GM19324 (cell line): ENCODE measurements at regions not wholly inside any gene's neighbourhood (a gene's known extent, or its start where the extent isn't known, plus 50 kb on each side); places are given as distances from the start of the nearest gene placed in this dataset.

Experiments used
- ATAC-seq: cut with Tn5 transposase; IDR thresholded peaks from one replicate; pipeline ENCODE4 v1.9.1; 2021; ENCODE audit warnings: mild to moderate bottlenecking, moderate library complexity; ENCODE audit not compliant: unreplicated experiment, low FRiP score

DNA sequence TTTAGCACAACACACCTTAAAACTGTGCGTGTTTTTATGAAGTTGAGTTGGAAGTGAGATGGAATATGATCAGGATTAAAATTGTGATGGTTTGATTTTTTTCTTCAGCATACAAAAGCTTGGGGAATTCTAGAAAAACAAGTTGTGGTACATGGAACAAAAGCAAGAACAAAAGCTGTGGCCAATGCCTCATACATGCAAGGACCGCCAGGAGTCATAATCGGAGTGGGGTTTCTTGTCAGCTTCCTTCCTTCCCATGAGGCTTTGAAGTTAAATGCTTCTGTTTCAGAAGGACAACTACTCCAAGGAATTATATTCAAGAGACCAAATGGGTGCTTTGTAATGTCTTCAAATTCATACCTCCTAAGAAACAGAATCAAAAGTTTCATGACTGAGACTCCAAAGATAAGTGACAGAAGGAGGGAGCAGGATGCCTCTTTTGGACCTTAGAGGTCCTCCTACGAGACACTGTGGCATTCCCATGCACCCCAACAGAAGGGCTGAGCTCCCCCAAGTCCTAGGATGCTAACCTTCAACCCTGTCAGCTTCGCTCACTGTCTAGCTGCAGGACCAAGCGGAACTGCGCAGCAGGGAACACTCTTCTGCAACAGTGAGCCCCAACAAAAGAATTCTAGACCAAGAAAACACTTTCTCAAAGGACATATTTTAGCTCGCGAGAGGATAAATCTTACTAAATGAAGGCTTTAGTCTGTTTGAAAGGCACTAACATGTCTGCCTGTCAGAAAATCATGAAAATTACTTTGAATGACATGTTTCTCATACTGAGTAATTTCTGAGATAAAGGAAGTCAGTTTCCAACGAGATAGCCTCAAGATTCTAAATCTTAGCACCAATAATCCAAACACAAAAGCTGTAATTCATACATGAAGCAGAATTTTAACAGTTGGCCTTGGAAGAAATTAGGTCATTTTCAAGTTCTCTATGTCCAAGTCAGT is 108.5 kb upstream of the NHSL1 start:
- no peak for ATAC-seq

DNA sequence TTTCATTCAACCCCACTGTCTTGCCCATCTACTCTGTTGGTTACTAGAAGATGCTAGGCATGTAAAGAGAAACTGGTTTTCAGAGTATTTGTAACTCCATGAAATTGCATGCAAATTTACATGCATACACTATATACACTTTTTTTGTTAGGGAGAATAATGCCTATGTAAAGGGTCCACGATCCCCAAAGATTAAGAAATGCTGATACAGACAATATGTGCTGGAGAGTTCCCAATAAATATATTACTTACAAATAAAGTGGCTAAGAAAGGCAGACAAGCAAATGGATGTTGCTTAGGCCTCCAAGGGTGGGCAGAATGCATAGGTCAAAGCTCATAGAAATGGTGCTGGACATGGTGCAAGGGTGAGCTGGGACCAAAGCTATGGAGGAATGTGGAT is 109.6 kb upstream of the NHSL1 start:
- ATAC-seq: no peak

DNA sequence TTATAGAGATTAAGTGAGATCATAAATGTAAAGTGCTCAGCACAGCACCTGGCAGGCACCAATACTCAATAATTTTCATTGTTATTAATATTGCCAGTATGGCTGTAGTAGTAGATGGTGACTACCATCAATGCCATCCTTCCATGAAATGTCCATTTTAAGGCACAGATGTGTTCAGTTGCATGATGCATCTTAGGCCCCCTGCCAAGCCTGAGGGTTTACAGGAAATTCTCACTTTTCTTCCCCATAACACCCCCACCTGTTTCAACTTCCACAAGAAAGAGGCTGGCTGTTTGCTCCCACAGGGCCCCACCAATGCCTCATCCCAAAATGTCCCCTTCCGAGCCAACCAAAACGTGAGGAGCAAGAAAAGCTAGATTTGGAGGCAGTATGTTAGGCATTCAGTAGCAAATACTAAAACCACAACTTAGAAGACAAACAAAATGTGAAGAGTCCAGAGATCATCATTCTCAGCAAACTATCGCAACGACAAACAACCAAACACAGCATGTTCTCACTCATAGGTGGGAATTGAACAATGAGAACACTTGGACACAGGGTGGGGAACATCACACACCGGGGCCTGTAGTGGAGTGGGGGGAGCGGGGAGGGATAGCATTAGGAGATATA is 110.6 kb upstream of the NHSL1 start:
- no peak for ATAC-seq

- no peak for ATAC-seq
Observed at GRCh38 chr6:138610816-138611215, 111.5 kb upstream of the NHSL1 start.

- ATAC-seq: no peak
Observed at GRCh38 chr6:138614151-138614550, 114.9 kb upstream of the NHSL1 start.

- no peak for ATAC-seq
Observed at GRCh38 chr6:138618168-138618567, 118.9 kb upstream of the NHSL1 start.

DNA sequence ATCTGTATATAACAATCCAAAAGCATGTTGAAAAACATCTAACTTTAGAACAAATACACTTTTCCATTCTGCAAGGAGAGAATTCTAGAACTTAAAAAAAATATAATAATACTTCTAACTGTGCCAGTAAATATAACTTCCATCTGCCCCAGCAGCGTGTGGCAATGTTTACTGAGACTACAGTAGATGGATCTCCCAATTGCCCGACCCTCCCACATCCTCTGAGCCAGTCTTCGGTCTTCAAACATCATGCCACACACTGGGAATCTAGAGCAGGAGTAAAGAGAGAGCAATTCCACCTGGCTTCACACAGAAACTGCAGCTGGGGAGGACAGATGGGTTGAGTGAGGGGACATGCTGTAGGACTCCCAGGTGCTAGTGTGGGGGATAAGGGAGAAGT is 121.3 kb upstream of the NHSL1 start:
- no peak for ATAC-seq

GRCh38 chr6:138622967-138623366 is 123.7 kb upstream of the NHSL1 start:
- no peak for ATAC-seq

- no peak for ATAC-seq
Observed at GRCh38 chr6:138631566-138631965, 132.3 kb upstream of the NHSL1 start.

- ATAC-seq: no peak
Observed at GRCh38 chr6:138637822-138638221, 135.7 kb upstream of the CCDC28A start.

DNA sequence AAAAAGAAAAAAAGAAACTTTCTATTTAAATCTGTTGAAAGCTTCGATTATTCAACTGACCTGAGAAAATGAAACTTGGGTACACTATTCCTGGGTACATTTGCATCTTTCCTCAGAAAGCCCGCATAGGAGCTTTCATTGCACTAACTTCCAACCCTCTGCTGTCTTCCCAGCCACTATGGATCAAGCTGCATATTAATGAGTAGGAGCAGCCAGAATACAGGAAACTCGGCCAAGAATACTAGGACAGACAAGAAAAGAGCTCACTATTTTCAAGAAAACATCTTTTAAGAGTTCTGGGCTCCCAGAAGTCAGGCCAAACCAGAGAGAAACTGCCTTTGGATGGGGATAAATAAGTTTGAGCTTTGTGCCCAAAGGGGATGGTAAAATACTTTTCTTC is 135.0 kb upstream of the CCDC28A start:
- ATAC-seq: no peak

- ATAC-seq: no peak
Observed at GRCh38 chr6:138640028-138640427, 133.5 kb upstream of the CCDC28A start.

GRCh38 chr6:138643210-138643609 is 130.4 kb upstream of the CCDC28A start:
- no peak for ATAC-seq

DNA sequence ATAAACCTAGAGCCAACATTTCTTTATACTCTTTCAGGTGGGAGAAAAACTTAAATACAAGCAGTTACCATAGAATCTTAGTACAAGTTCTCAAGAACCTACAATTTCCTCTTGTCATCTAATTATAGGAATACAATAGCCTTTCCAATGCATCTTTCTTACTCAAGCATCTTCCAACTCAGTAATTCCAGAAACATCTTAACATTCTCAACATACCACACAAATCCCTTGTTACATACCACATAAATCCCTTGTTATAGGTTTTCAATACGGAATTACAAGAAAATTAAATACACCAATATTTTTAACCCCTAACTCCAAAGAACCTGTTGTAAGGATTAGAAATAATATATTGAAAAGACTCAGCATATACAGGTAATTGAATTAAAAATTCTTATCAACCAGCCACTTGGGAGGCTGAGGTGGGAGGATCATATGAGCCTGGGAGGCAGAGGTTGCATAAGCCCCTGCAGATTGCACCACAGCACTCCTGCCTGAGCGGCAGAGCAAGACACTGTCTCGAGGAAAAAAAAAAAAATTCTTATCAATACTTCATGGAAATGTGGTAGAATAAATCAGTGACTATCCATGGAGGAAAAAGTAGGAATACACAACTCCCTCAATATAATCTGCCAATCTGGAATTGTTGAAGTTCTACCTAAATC is 127.5 kb upstream of the CCDC28A start:
- ATAC-seq: no peak

DNA sequence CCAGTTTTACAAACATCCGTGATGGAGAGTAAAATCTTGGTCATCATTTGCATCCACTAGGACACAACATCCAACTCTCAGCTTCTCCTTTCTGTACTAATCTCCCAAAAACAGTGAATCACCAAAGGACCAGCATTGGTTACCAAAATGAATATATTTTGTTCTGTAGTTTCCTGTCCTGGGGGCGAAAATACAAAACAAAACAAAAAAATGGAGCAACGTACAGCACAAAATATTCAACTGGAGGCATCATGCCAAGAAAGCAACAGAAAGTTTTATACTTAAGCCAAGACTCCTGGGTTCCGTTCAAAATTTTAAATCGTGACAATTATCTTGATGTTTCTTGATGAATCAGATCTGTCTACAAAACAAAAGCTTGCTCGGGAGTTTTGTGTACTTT is 126.6 kb upstream of the CCDC28A start:
- no peak for ATAC-seq

DNA sequence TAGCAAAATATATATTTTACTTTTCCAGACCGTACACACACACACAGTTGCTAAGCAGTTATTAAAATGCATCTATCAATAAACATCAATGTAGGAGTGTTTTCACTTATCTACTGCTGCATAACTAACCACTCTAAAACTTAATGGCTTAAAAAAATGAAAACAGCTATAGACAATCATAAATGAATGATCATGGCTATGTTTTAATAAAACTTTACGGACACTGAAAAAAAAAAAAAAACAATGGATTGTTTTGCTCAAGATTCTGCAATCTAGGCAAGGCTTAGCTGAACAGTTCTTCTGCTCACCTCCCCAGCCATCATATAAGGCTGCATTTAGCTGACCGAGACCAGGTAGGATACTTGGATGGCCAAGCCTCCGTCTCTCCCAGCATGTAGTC is 125.4 kb upstream of the CCDC28A start:
- ATAC-seq: no peak

DNA sequence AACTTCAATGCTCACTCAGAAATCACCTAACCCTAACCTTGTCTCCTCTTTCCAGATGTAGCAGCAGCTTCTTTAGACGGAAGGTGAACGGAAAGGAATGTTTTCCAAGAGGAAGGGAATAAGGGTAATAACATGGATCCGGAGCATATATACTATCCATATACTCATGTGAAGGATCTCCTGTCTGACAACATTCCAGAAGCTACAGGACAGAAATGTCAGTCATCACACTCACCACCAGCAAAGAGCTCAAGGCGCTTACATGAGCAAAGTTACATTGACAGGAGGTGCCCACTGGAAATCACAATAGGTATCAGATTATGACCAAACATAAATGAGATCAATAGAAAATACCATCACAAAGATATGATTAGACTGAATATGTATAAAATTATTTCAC is 122.1 kb upstream of the CCDC28A start:
- ATAC-seq: no peak

DNA sequence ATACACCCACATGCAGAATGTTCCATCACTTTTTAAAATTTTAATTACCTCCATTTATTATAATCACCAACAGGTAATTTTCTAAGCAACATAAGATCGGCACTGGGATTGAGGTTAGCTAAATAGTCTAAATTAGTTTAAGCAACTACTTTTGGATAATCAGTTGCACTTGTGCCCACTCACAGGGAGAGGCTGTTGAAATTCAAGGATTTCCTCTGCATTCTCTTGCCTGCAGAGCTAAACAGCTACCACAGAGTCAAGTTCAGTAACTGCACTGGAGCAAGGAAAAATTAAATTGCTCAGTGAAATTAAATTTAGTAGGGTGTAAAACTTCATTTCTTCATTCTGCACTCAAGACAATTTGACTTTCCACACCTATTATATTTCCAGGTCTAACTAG is 120.7 kb upstream of the CCDC28A start:
- no peak for ATAC-seq

DNA sequence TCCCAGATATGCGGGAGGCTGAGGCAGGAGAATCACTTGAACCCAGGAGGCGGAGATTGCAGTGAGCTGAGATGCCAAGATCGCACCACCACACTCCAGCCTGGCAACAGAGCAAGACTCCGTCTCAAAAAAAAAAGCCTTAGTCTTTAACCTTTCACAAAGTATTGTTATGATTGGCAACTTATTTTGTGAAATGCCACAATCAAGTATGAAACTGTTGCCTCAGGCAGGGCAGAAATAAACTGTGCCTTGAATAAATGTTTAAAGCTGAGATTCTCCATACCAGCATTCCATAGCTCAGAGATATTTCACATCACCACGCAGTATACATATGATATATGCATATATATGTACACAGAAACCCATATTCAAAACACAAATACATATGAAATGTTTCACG is 120.1 kb upstream of the CCDC28A start:
- no peak for ATAC-seq

- ATAC-seq: peak; percentile 72
Observed at GRCh38 chr6:138654715-138655634, 118.6 kb upstream of the CCDC28A start.
